HS-5 (cell line): ENCODE measurements at regions not wholly inside any gene's neighbourhood (a gene's known extent, or its start where the extent isn't known, plus 50 kb on each side); places are given as distances from the start of the nearest gene placed in this dataset.

Experiments used
- DNase-seq: peaks from one replicate; pipeline ENCODE4 v3.0.0-alpha.2; 2012; ENCODE audit warnings: low read depth

GRCh38 chr18:22114526-22115321, 54.7 kb upstream of the GATA6 start:
- no peak for DNase-seq

DNA sequence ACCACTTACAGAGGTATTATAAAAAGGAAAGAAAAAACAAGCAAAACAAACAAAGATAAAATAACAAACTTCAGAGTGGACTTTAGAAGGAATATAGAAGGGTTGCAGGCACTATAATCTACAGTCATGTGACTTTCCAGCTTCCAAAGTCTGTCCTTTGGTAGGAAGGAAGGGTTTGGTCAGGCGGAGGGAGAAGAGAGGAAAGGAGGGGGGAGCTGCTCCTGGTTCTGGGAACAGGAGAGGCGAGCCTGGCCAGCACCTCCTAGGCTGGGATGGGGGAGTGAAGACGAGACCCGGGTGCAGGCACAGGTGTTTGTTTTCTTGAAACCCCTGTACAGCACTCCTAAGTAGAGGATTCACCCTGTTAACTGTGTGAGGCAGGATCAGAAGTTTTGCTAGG, 53.8 kb upstream of the GATA6 start:
- no peak for DNase-seq
